ENCODE measurements at regions not wholly inside any gene's neighbourhood (a gene's known extent, or its start where the extent isn't known, plus 50 kb on each side); places are given as distances from the start of the nearest gene placed in this dataset.

GRCh38 chr3:20575146-20575545 lies 389.1 kb upstream of the SGO1 start:
- Histone ChIP-seq H3K4me3 (ENCODE audit: low read depth in 2 of 2, low read length in 2 of 2) (no peak overlapping the region), H3K9me3 (ENCODE audit: control insufficient read depth, insufficient read depth, low read depth, low read length) (no peaks in the 10 kb centered on the region), H3K27me3 (ENCODE audit: control insufficient read depth, insufficient read depth, low read length) (no peaks in the 10 kb centered on the region), H3K27ac (ENCODE audit: low read length) (no peak overlapping the region), H3K4me1 (ENCODE audit: control insufficient read depth, insufficient read depth, low read length) (no peaks in the 10 kb centered on the region), H3K36me3 (ENCODE audit: control insufficient read depth, insufficient read depth, low read length) (no peaks in the 10 kb centered on the region)
- in situ Hi-C loops (cut with HindIII; ENCODE audit: low pct_unique_long_range_greater_than_20kb, low sequenced_read_pairs), result no loop called here
- ATAC-seq, result no peak
- ChIA-PET POLR2A (no interaction called here), CTCF (no interaction called here)
- TF ChIP-seq CTCF (IDR thresholded peaks at IDR 0.05) (no peak), POLR2AphosphoS5 (IDR thresholded peaks at IDR 0.05; ENCODE audit: low read depth, low read length) (no peak), SIN3A (IDR thresholded peaks at IDR 0.05; ENCODE audit: borderline replicate concordance, insufficient read depth, low read depth, low read length) (no peak), TCF7L2 (IDR thresholded peaks at IDR 0.05; ENCODE audit: low read depth, low read length) (no peak), REST (IDR thresholded peaks at IDR 0.05; ENCODE audit: insufficient read depth in 1 of 2, low read depth in 2 of 2, low read length in 1 of 2) (no peak)
- intact Hi-C loops (cut with micrococcal nuclease; ENCODE audit: unreplicated experiment), result no loop called here
- no TSS peak for BruUV-seq (replicated peaks)
- no peak for DNase-seq (ENCODE audit: low read depth, low spot score)

GRCh38 chr3:20574746-20575145 lies 388.7 kb upstream of the SGO1 start:
- in situ Hi-C loops (cut with HindIII; ENCODE audit: low pct_unique_long_range_greater_than_20kb, low sequenced_read_pairs), result no loop called here

More at GRCh38 chr3:20574746-20575145, 388.7 kb upstream of the SGO1 start:
- H3K36me3 ChIP-seq (ENCODE audit: control insufficient read depth, insufficient read depth, low read length), result no peaks in the 10 kb centered on the region
- POLR2A ChIA-PET, result no interaction called here
- no peak overlapping the region for H3K4me3 ChIP-seq (ENCODE audit: low read depth in 2 of 2, low read length in 2 of 2)
- intact Hi-C loops (cut with micrococcal nuclease; ENCODE audit: unreplicated experiment), result no loop called here
- no peaks in the 10 kb centered on the region for H3K9me3 ChIP-seq (ENCODE audit: control insufficient read depth, insufficient read depth, low read depth, low read length)
- CTCF ChIA-PET, result no interaction called here
- no peaks in the 10 kb centered on the region for H3K27me3 ChIP-seq (ENCODE audit: control insufficient read depth, insufficient read depth, low read length)
- TF ChIP-seq TCF7L2 (IDR thresholded peaks at IDR 0.05; ENCODE audit: low read depth, low read length), result no peak
- no peak for TF ChIP-seq SIN3A (IDR thresholded peaks at IDR 0.05; ENCODE audit: borderline replicate concordance, insufficient read depth, low read depth, low read length)
- no peak for TF ChIP-seq REST (IDR thresholded peaks at IDR 0.05; ENCODE audit: insufficient read depth in 1 of 2, low read depth in 2 of 2, low read length in 1 of 2)
- TF ChIP-seq POLR2AphosphoS5 (IDR thresholded peaks at IDR 0.05; ENCODE audit: low read depth, low read length), result no peak
- TF ChIP-seq CTCF (IDR thresholded peaks at IDR 0.05), result no peak
- DNase-seq (ENCODE audit: low read depth, low spot score), result no peak
- H3K4me1 ChIP-seq (ENCODE audit: control insufficient read depth, insufficient read depth, low read length), result no peaks in the 10 kb centered on the region
- BruUV-seq (replicated peaks), result no TSS peak
- no peak for ATAC-seq
- no peak overlapping the region for H3K27ac ChIP-seq (ENCODE audit: low read length)

All from Panc1 (cell line).